GM19351 (cell line): ENCODE measurements at regions not wholly inside any gene's neighbourhood (a gene's known extent, or its start where the extent isn't known, plus 50 kb on each side); places are given as distances from the start of the nearest gene placed in this dataset.

Source experiments
- ATAC-seq: cut with Tn5 transposase; IDR thresholded peaks from one replicate; pipeline ENCODE4 v1.9.1; 2021; ENCODE audit warnings: mild to moderate bottlenecking, moderate library complexity; ENCODE audit not compliant: unreplicated experiment

- ATAC-seq = no peak
Measured at GRCh38 chr2:67259556-67260342, 137.4 kb upstream of the ETAA1 start.

GRCh38 chr2:67260343-67261277 is 136.5 kb upstream of the ETAA1 start:
- no peak for ATAC-seq

GRCh38 chr2:67267241-67267640 is 129.9 kb upstream of the ETAA1 start:
- ATAC-seq = no peak

GRCh38 chr2:67268797-67269196 is 128.3 kb upstream of the ETAA1 start:
- ATAC-seq = no peak

GRCh38 chr2:67272195-67272594 is 124.9 kb upstream of the ETAA1 start:
- ATAC-seq = no peak

- ATAC-seq = no peak
Measured at GRCh38 chr2:67277450-67277849, 119.7 kb upstream of the ETAA1 start.

GRCh38 chr2:67281101-67281500 is 116.0 kb upstream of the ETAA1 start:
- ATAC-seq = no peak

- ATAC-seq = no peak
Measured at GRCh38 chr2:67283641-67284040, 113.5 kb upstream of the ETAA1 start.

- ATAC-seq = no peak
Measured at GRCh38 chr2:67286981-67287759, 110.0 kb upstream of the ETAA1 start.

- ATAC-seq = no peak
Measured at GRCh38 chr2:67289271-67289670, 107.9 kb upstream of the ETAA1 start.

- ATAC-seq = no peak
Measured at GRCh38 chr2:67289921-67290371, 107.2 kb upstream of the ETAA1 start.

GRCh38 chr2:67290451-67291290 is 106.5 kb upstream of the ETAA1 start:
- no peak for ATAC-seq

- no peak for ATAC-seq
Measured at GRCh38 chr2:67294218-67294617, 102.9 kb upstream of the ETAA1 start.

- ATAC-seq = no peak
Measured at GRCh38 chr2:67295406-67295805, 101.7 kb upstream of the ETAA1 start.

- ATAC-seq = no peak
Measured at GRCh38 chr2:67295851-67296250, 101.3 kb upstream of the ETAA1 start.

- ATAC-seq = no peak
Measured at GRCh38 chr2:67304300-67304890, 92.7 kb upstream of the ETAA1 start.

- no peak for ATAC-seq
Measured at GRCh38 chr2:67309281-67309680, 87.9 kb upstream of the ETAA1 start.

- no peak for ATAC-seq
Measured at GRCh38 chr2:67311536-67311935, 85.6 kb upstream of the ETAA1 start.

GRCh38 chr2:67312871-67313270 is 84.3 kb upstream of the ETAA1 start:
- ATAC-seq = no peak

- ATAC-seq = no peak
Measured at GRCh38 chr2:67313536-67313935, 83.6 kb upstream of the ETAA1 start.
